Liver (tissue), 7 donors: ENCODE measurements at regions not wholly inside any gene's neighbourhood (a gene's known extent, or its start where the extent isn't known, plus 50 kb on each side); places are given as distances from the start of the nearest gene placed in this dataset.

Experiments used
- DNase-seq: peaks from one replicate; pipeline ENCODE4 v3.0.0-alpha.2; 2017; ENCODE audit warnings: low spot score
- H3K27ac ChIP-seq, 2 donors: one replicate each; pipeline ENCODE4 v1.7.0; 2013; ENCODE audit warnings: inconsistent platforms in 2 of 2, low read length in 2 of 2, control low read depth in 1 of 2, low read depth in 1 of 2, mild to moderate bottlenecking in 1 of 2
- H3K27me3 ChIP-seq, 4 donors: one replicate each; pipeline versions ENCODE4 v1.6.1 to v1.7.0; 2013; ENCODE audit warnings: low read length in 3 of 4, inconsistent platforms in 1 of 4, mild to moderate bottlenecking in 1 of 4, moderate library complexity in 1 of 4; ENCODE audit not compliant: control insufficient read depth in 4 of 4, insufficient read depth in 4 of 4
- H3K36me3 ChIP-seq, 4 donors: one replicate each; pipeline versions ENCODE4 v1.6.1 to v1.7.0; 2013; ENCODE audit warnings: low read length in 3 of 4, mild to moderate bottlenecking in 3 of 4, low read depth in 1 of 4, moderate library complexity in 1 of 4; ENCODE audit not compliant: control insufficient read depth in 4 of 4, insufficient read depth in 3 of 4
- H3K4me1 ChIP-seq, 4 donors: one replicate each; pipeline versions ENCODE4 v1.6.1 to v1.7.0; 2013; ENCODE audit warnings: low read length in 3 of 4, mild to moderate bottlenecking in 3 of 4, moderate library complexity in 1 of 4; ENCODE audit not compliant: control insufficient read depth in 4 of 4, insufficient read depth in 4 of 4
- H3K4me3 ChIP-seq, 3 donors: one replicate each; pipeline versions ENCODE4 v1.6.1 to v1.7.0; 2013; ENCODE audit warnings: low read length in 3 of 3, control low read depth in 1 of 3, low read depth in 1 of 3, mild to moderate bottlenecking in 1 of 3
- H3K9ac ChIP-seq, 2 donors: one replicate each; pipeline ENCODE4 v1.7.0; 2013; ENCODE audit warnings: low read length in 2 of 2, mild to moderate bottlenecking in 2 of 2, moderate library complexity in 2 of 2, control low read depth in 1 of 2, low read depth in 1 of 2
- H3K9me3 ChIP-seq, 4 donors: one replicate each; pipeline versions ENCODE4 v1.6.1 to v1.7.0; 2013; ENCODE audit warnings: low read length in 3 of 4; ENCODE audit not compliant: control insufficient read depth in 4 of 4
- ATF3 ChIP-seq: IDR thresholded peaks from 2 replicates; pipeline ENCODE4 v1.6.1; 2016; ENCODE audit warnings: antibody characterized with exemption
- FOXA1 ChIP-seq: IDR thresholded peaks from 2 replicates; pipeline ENCODE4 v1.6.1; 2016; ENCODE audit warnings: antibody characterized with exemption
- FOXA2 ChIP-seq: IDR thresholded peaks from 2 replicates; pipeline ENCODE4 v1.6.1; 2016; ENCODE audit warnings: antibody characterized with exemption
- GABPA ChIP-seq, 2 donors: IDR thresholded peaks in 1 of 2; conservative IDR thresholded peaks in 1 of 2; 2 replicates each; pipeline ENCODE4 v1.6.1; 2016; ENCODE audit warnings: antibody characterized with exemption in 2 of 2, mild to moderate bottlenecking in 1 of 2, moderate library complexity in 1 of 2
- HNF4G ChIP-seq: IDR thresholded peaks from 2 replicates; pipeline ENCODE4 v1.6.1; 2016; ENCODE audit warnings: antibody characterized with exemption
- JUND ChIP-seq, 2 donors: IDR thresholded peaks; 2 replicates each; pipeline ENCODE4 v1.6.1; 2016; ENCODE audit warnings: antibody characterized with exemption in 2 of 2
- RAD21 ChIP-seq, 2 donors: IDR thresholded peaks; 2 replicates each; pipeline ENCODE4 v1.6.1; 2016; ENCODE audit warnings: antibody characterized with exemption in 2 of 2, mild to moderate bottlenecking in 2 of 2
- REST ChIP-seq: IDR thresholded peaks from 2 replicates; pipeline ENCODE4 v1.6.1; 2016; ENCODE audit warnings: antibody characterized with exemption, mild to moderate bottlenecking
- RXRA ChIP-seq, 2 donors: IDR thresholded peaks; 2 replicates each; pipeline ENCODE4 v1.6.1; 2017 to 2018; ENCODE audit warnings: antibody characterized with exemption in 2 of 2, mild to moderate bottlenecking in 1 of 2
- SP1 ChIP-seq: IDR thresholded peaks from 2 replicates; pipeline ENCODE4 v1.6.1; 2018; ENCODE audit warnings: antibody characterized with exemption, mild to moderate bottlenecking
- TAF1 ChIP-seq: conservative IDR thresholded peaks from 2 replicates; pipeline ENCODE4 v1.6.1; 2016; ENCODE audit warnings: antibody characterized with exemption, mild to moderate bottlenecking
- YY1 ChIP-seq: IDR thresholded peaks from 2 replicates; pipeline ENCODE4 v1.6.1; 2016; ENCODE audit warnings: antibody characterized with exemption, mild to moderate bottlenecking
- ZBTB33 ChIP-seq: IDR thresholded peaks from 2 replicates; pipeline ENCODE4 v1.6.1; 2016; ENCODE audit warnings: antibody characterized with exemption
- WGBS: extraction: QIAGEN DNeasy Blood & Tissue Kit; methylation state at CpG from one replicate; pipeline ENCODE4 v1.1.7; 2013; 5-methylcytosine and 5-hydroxymethylcytosine counted together
- donor health status: healthy.
- donor health status: healthy.
- donor health status: healthy.
- donor health status: healthy.

DNA sequence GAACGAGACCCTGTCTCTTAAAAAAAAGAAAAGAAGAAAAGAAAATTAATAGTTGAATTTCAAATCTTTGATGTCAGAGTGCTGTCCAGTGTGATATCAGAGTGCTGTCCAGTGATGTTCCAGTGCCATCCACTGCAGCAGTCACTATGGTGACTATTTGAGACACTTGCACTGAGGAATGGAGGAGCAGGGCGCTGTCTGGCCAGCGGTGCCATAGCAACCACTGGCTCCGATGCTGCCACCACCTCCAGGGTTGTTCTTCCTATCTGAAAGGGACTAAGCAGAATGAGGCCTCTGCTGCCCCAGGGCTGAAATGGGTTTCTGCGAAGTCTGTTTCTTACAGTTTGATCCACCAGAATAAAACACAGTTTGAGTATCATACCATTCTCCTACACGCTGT is 272.9 kb downstream of the NUAK1 start:
- Histone ChIP-seq H3K4me1 (no peaks in the 10 kb centered on the region), H3K4me3 (no peak overlapping the region), H3K27me3 (no peaks in the 10 kb centered on the region), H3K9ac (no peak overlapping the region), H3K27ac (no peak overlapping the region), H3K36me3 (no peaks in the 10 kb centered on the region), H3K9me3 (no peaks in the 10 kb centered on the region)
- 94% methylated on average over 6 of the region's 6 CpGs for WGBS
- DNase-seq: no peak
- TF ChIP-seq FOXA1 (no peak), SP1 (no peak), GABPA (IDR thresholded peaks at IDR 0.05 in 1 of 2, conservative IDR thresholded peaks at IDR 0.05 in 1 of 2) (no peak), YY1 (no peak), JUND (IDR thresholded peaks at IDR 0.05) (no peak), RXRA (IDR thresholded peaks at IDR 0.05) (no peak), REST (no peak), TAF1 (no peak), ATF3 (no peak)

GRCh38 chr12:105874121-105874520 is 264.6 kb downstream of the NUAK1 start:
- Histone ChIP-seq H3K27me3 (no peaks in the 10 kb centered on the region), H3K4me3 (no peak overlapping the region), H3K27ac (no peak overlapping the region), H3K9me3 (no peaks in the 10 kb centered on the region), H3K36me3 (no peaks in the 10 kb centered on the region), H3K9ac (no peak overlapping the region), H3K4me1 (no peaks in the 10 kb centered on the region)
- TF ChIP-seq REST (no peak), RXRA (IDR thresholded peaks at IDR 0.05) (no peak), HNF4G (no peak), FOXA2 (no peak), TAF1 (no peak)
- no peak for DNase-seq

GRCh38 chr12:105876396-105876927 is 262.3 kb downstream of the NUAK1 start:
- Histone ChIP-seq H3K27ac (no peak overlapping the region), H3K4me3 (no peak overlapping the region), H3K9me3 (no peaks in the 10 kb centered on the region), H3K4me1 (no peaks in the 10 kb centered on the region), H3K27me3 (no peaks in the 10 kb centered on the region), H3K36me3 (no peaks in the 10 kb centered on the region), H3K9ac (no peak overlapping the region)
- WGBS: 71% methylated on average over 2 of the region's 2 CpGs
- DNase-seq: no peak
- TF ChIP-seq YY1 (no peak), RXRA (IDR thresholded peaks at IDR 0.05) (no peak), JUND (IDR thresholded peaks at IDR 0.05) (no peak), ATF3 (no peak), REST (no peak), HNF4G (no peak), ZBTB33 (no peak), SP1 (no peak), FOXA2 (no peak), GABPA (IDR thresholded peaks at IDR 0.05 in 1 of 2, conservative IDR thresholded peaks at IDR 0.05 in 1 of 2) (no peak), RAD21 (IDR thresholded peaks at IDR 0.05) (no peak), FOXA1 (no peak)
